Limb (tissue), 2 donors: ENCODE measurements at regions not wholly inside any gene's neighbourhood (a gene's known extent, or its start where the extent isn't known, plus 50 kb on each side); places are given as distances from the start of the nearest gene placed in this dataset.
A peak's percentile ranks its signal among the peaks of the same experiment; 100 is the strongest.

Source experiments
- DNase-seq, 2 donors: peaks; one replicate each; pipeline ENCODE4 v3.0.0-alpha.2; 2016; ENCODE audit errors: extremely low spot score in 2 of 2

GRCh38 chr2:120565929-120566328 lies 169.7 kb upstream of the GLI2 start:
- no peak for DNase-seq

- DNase-seq, result peak; percentile 30 to 55
Measured at GRCh38 chr2:120566331-120567035, 169.2 kb upstream of the GLI2 start.

- no peak for DNase-seq
Measured at GRCh38 chr2:120567128-120567527, 168.5 kb upstream of the GLI2 start.

- DNase-seq, result no peak
Measured at GRCh38 chr2:120568089-120568974, 167.3 kb upstream of the GLI2 start.

GRCh38 chr2:120568975-120569268 lies 166.7 kb upstream of the GLI2 start:
- DNase-seq, result no peak

GRCh38 chr2:120570001-120570400 lies 165.7 kb upstream of the GLI2 start:
- no peak for DNase-seq

- DNase-seq, result no peak
Measured at GRCh38 chr2:120570546-120570945, 165.1 kb upstream of the GLI2 start.

GRCh38 chr2:120571015-120571728 lies 164.5 kb upstream of the GLI2 start:
- no peak for DNase-seq

GRCh38 chr2:120572226-120572625 lies 163.4 kb upstream of the GLI2 start:
- no peak for DNase-seq

GRCh38 chr2:120574620-120575019 lies 161.0 kb upstream of the GLI2 start:
- no peak for DNase-seq

GRCh38 chr2:120575966-120576365 lies 159.7 kb upstream of the GLI2 start:
- DNase-seq, result no peak

- DNase-seq, result peak in 1 of 2 donors; percentile 66
Measured at GRCh38 chr2:120576509-120577474, 158.9 kb upstream of the GLI2 start.

- DNase-seq, result no peak
Measured at GRCh38 chr2:120577721-120578295, 157.9 kb upstream of the GLI2 start.

GRCh38 chr2:120578576-120579352 lies 156.9 kb upstream of the GLI2 start:
- DNase-seq, result no peak

GRCh38 chr2:120579916-120580685 lies 155.6 kb upstream of the GLI2 start:
- no peak for DNase-seq

- DNase-seq, result no peak
Measured at GRCh38 chr2:120580709-120581108, 155.0 kb upstream of the GLI2 start.

- DNase-seq, result no peak
Measured at GRCh38 chr2:120583121-120583520, 152.5 kb upstream of the GLI2 start.

GRCh38 chr2:120583851-120584570 lies 151.7 kb upstream of the GLI2 start:
- DNase-seq, result no peak
